ENCODE measurements at regions not wholly inside any gene's neighbourhood (a gene's known extent, or its start where the extent isn't known, plus 50 kb on each side); places are given as distances from the start of the nearest gene placed in this dataset.

- TF ChIP-seq CTCF (IDR thresholded peaks at IDR 0.05; ENCODE audit: low read depth, low read length) = no peak
- no peak overlapping the region for H3K4me3 ChIP-seq (replicated peaks in 1 of 2; ENCODE audit: low read depth in 2 of 2, low read length in 2 of 2)
- no peak for DNase-seq (ENCODE audit: low read depth in 2 of 2)
Observed at GRCh38 chr2:230642966-230643365, 69.7 kb upstream of the CAB39 start.

- TF ChIP-seq CTCF (IDR thresholded peaks at IDR 0.05; ENCODE audit: low read depth, low read length) = no peak
- H3K4me3 ChIP-seq (replicated peaks in 1 of 2; ENCODE audit: low read depth in 2 of 2, low read length in 2 of 2) = no peak overlapping the region
- peak; percentile 7 to 18 for DNase-seq (ENCODE audit: low read depth in 2 of 2)
Observed at GRCh38 chr2:230643576-230644291, 68.9 kb upstream of the CAB39 start.

DNA sequence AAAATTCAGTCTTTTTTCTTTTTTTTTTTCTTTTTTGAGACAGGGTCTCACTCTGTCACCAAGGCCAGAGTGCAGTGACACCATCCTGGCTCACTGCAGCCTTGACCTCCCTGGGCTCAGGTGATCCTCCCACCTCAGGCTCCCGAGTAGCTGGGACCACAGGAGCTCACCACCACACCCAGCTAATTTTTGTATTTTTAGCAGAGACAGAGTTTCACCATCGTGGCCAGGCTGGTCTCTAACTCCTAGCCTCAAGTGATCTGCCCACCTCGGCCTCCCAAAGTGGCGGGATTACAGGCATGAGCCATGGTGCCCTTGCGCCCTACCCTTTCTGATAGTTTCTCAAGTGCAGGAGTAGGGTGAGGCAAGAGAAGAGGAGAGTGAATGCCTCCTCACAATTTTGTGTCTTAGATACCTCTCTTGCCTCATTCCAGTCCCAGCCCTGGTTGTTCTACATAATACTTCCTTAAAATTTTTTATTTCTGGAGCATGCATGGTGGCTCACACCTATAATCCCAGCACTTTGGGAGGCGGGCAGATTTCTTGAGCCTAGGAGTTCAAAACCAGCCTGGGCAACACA lies 68.2 kb upstream of the CAB39 start:
- DNase-seq (ENCODE audit: low read depth in 2 of 2) = no peak
- no peak overlapping the region for H3K4me3 ChIP-seq (replicated peaks in 1 of 2; ENCODE audit: low read depth in 2 of 2, low read length in 2 of 2)
- TF ChIP-seq CTCF (IDR thresholded peaks at IDR 0.05; ENCODE audit: low read depth, low read length) = no peak

DNA sequence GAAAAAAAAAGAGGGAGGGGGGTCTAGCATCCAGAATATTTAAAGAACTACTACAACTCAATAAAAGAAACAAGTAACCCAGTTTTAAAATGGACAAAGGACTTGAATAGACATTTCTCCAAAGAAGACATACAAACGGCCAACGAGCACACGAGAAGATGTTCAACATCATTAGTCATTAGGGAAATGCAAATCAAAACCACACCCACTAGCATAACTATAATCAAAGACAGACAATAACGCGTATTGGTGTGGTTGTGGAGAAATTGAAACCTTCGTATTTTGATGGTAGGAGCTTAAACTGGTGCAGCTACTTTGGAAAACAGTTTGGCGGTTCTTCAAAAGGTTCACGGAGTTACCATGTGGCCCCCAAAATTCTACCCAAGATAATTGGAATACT lies 64.3 kb upstream of the CAB39 start:
- H3K4me3 ChIP-seq (replicated peaks in 1 of 2; ENCODE audit: low read depth in 2 of 2, low read length in 2 of 2) = no peak overlapping the region
- TF ChIP-seq CTCF (IDR thresholded peaks at IDR 0.05; ENCODE audit: low read depth, low read length) = no peak
- no peak for DNase-seq (ENCODE audit: low read depth in 2 of 2)

DNA sequence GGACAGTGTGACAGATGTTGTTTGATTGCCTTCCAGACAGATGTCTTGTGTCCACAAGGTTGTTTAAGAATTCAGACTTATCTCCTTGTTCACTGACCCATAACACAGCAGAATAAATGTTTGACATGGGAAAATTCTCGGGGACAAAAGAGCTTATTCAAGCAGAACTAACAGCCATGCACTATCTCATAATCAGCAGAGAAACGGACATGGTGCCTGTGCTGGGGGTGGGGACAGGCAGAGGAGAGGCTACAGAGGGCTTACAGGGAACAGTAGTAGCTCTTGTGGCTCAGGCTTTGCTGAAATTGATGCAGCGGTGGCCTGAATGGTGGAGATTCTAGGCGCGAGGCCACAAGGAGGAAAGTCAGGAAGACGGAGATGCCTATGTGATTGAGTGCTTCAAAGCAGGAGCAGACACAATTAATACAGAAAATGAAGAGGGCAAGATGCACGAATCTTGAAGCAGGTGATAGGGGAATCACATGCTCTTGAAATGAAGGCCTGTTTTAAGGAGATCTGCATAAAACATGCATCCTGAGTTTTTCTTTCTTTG lies 62.0 kb upstream of the CAB39 start:
- no peak for DNase-seq (ENCODE audit: low read depth in 2 of 2)
- no peak overlapping the region for H3K4me3 ChIP-seq (replicated peaks in 1 of 2; ENCODE audit: low read depth in 2 of 2, low read length in 2 of 2)
- TF ChIP-seq CTCF (IDR thresholded peaks at IDR 0.05; ENCODE audit: low read depth, low read length) = no peak

- DNase-seq (ENCODE audit: low read depth in 2 of 2) = no peak
- no peak for TF ChIP-seq CTCF (IDR thresholded peaks at IDR 0.05; ENCODE audit: low read depth, low read length)
- no peak overlapping the region for H3K4me3 ChIP-seq (replicated peaks in 1 of 2; ENCODE audit: low read depth in 2 of 2, low read length in 2 of 2)
Observed at GRCh38 chr2:230654057-230654456, 58.6 kb upstream of the CAB39 start.
